GM23338 (cell line): ENCODE measurements at regions not wholly inside any gene's neighbourhood (a gene's known extent, or its start where the extent isn't known, plus 50 kb on each side); places are given as distances from the start of the nearest gene placed in this dataset.

ENCODE experiments used
- CTCF ChIP-seq, 2 experiments: fragments of 200-600 bp in 1 of 2; sonication (generic) in 1 of 2; conservative IDR thresholded peaks; 2 replicates each; pipeline versions ENCODE4 v1.5.1 to v1.6.1; 2016 to 2017; ENCODE audit warnings: antibody characterized with exemption in 2 of 2, low read depth in 2 of 2, mild to moderate bottlenecking in 2 of 2, moderate library complexity in 1 of 2
- ETS1 ChIP-seq: IDR thresholded peaks from 2 replicates; pipeline ENCODE4 v1.6.1; 2016; ENCODE audit warnings: antibody characterized with exemption
- EZH2 ChIP-seq: fragments of 200-600 bp; sonication (generic); IDR thresholded peaks from one replicate; pipeline ENCODE4 v1.8.0; 2017; ENCODE audit warnings: antibody characterized with exemption, mild to moderate bottlenecking, low read depth; ENCODE audit not compliant: unreplicated experiment

- TF ChIP-seq CTCF (conservative IDR thresholded peaks at IDR 0.05; ENCODE audit: low read depth in 2 of 2), result peak; percentile 37 to 46
- TF ChIP-seq EZH2, result no peak
- TF ChIP-seq ETS1, result no peak
Measured at GRCh38 chr1:106194206-106194605, 862.3 kb upstream of the PRMT6 start.
